Ecto neural progenitor cell (in vitro differentiated cells): ENCODE measurements at regions not wholly inside any gene's neighbourhood (a gene's known extent, or its start where the extent isn't known, plus 50 kb on each side); places are given as distances from the start of the nearest gene placed in this dataset.

Experiments used
- DNase-seq: peaks from one replicate; pipeline ENCODE4 v3.0.0-alpha.2; 2018; ENCODE audit warnings: low spot score

DNA sequence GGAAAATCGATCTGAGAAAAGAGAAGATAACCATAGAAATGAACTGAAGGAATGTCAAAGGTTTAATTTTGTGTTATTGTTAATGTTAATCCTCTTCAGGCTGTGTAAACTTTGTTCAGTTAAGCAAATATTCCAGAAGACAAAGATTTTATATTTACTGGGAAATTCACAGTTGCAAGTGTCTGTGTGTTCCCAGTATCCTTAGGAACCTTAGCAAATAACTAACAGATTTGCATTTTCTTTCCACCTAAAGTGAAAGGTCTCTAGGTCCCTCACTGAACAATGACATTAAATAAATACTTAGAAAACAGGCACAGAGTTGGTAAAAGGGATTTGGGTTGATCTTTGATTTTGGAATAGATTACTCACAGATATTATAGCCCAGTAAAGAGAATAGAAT is 324.7 kb downstream of the C4orf33 start:
- no peak for DNase-seq

DNA sequence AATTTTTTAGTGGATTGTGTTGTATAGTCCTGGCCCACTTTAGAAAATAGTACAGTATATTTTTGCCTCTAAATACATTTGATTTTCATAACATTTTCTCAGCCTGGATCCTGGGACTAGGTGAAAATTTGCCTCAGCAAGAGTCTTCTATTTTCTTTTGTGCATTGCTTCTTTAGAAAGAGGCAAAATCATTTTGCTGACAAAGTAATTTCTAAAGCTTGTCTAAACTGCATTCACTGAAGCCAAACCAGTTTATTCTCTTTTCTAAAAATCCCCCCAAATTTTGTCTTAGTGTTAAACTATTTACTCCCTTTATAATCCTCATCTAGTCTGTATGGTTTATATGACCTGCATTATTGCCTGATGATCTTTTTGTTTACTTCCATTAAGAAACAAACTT is 326.3 kb downstream of the C4orf33 start:
- DNase-seq, result no peak

DNA sequence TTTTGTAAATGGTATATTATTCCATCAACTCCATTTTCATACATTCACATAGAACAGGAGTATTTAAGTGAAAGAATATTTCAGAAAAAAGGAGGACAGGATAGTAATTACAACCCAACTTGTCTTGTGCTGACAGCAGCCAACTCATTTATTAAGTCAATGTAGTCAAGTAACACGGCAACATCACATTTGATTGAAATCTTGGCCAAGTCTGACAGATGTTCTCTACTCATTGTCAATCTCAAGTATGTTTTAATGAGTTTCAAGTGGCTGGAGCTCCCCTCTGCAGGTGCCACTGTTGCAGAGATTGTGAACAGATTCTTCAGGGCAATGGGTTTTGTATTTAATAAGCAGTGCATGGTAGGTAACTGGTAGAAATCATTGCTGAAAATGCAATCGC is 332.5 kb downstream of the C4orf33 start:
- DNase-seq, result no peak

DNA sequence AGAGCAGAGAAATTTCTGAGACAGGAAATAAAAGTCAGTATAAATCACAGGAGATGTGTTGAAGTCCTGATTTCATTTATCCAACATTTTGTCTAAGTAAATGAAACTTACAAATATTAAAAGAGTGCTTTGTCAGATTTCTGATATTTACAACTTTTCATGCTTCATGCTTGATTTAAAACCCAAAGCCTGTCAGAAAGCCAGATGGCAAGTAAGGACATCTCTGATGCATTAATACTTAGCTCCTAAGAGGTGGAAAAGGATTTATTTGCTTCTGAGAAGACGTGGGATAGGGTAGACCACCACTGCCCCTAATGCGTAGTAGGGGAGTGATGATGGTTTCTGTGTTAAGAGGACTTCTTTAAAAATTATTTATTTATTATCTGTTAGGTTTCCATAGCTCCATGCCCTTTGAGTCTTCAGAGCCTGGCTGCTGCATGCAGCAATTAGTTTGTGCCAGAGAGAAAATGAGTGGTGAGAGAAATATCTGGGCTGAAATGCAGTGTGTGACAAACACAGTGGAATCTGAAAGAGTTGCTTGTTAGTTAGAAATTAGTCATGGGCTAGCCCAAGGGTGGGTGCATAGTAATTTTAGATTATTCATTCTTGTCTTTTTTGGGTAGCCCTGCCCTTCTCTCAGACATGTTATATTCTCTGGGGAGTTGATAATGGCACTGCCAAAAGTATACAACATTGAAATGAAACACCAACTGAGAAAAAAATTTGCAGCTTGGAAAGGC is 333.8 kb downstream of the C4orf33 start:
- DNase-seq, result no peak

DNA sequence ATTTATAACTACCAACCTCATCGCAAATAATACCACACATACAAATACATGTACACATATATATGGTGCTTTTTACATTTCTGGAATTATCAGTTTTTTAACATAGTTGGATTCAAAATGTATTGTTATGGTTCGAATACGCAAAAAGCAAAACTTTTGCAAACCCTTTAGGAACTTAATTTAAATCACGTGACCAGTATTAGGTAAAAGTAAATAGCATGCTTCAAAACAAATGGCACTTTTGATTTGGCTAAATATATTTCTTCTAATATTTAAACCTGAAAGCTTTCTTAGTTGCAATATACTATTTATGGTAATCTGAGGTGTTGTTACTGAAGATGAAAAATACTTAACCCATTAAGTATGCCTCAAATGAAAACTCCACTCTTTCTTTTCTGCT is 341.4 kb downstream of the C4orf33 start:
- no peak for DNase-seq

DNA sequence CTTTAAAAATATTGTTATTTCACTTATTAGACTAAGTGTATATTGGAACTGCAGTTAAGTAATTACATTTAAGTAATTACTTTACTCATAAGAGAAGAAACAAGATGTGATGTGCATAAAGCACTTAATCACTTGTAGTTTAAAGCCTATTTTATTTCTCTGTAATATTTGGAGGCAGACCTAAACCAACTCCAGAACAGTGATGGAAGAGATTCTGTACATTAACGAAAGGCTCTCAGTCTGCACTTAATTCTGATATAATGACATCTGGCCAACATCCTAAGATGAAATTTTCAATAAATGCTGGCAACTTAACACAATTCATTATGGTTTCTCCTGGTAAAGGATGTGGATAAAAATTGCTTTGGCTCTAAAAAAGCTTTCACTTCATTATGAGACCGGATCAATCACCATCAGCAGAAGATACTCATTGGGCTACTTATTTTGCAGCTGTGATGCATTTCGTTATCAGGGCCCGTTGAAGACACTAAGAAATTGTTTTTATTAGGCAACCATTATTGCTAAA is 342.6 kb downstream of the C4orf33 start:
- DNase-seq, result no peak

DNA sequence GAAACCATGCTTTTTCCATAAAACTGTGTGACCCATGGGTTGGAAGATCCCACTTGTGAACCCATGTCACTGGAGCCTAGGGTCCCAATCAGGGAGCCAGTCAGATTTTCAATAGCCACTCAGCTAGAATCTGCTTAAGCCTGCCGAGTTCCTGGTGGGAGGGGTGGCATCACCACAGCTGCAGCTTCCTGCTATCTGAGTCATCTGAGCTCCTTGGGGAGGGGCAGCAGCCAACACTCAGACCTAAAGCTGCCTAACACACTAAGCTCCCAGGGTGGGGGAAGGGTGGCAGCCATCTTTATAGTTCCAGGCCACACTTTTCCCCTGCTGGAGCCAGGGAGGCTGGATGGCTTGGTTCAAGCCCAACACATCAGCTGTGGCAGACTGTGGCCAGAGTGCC is 350.1 kb downstream of the C4orf33 start:
- no peak for DNase-seq

DNA sequence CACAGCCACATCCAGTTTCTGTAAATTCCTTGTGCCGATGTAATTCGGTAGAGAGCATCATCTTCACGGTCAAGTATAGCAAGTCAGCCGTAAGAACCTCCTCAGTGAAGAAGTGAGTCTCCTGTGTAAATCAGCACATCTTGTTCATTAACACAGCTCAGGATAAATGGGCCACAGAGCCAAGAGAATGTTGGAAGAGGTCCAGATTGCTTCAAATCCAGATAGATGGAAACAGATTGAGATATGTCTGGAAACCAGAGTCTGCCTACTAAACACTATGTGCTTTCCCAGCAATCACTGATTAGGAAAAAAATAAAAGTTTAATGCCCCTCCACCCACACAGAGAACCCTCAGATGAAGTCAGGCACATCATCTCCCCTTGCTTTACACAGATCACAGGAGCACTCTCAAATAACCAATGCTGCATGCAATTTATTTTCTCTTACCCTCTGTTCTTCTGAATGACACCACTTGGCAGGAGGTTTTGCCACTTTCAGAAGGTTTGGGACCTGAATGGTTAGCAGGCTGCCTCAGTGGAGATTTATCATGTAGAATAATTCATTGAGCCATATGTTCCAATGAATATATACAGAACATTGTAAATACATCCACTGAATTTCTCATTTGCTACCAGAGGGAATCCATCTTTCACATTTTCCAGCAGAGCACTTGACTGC is 357.7 kb downstream of the C4orf33 start:
- DNase-seq, result no peak

DNA sequence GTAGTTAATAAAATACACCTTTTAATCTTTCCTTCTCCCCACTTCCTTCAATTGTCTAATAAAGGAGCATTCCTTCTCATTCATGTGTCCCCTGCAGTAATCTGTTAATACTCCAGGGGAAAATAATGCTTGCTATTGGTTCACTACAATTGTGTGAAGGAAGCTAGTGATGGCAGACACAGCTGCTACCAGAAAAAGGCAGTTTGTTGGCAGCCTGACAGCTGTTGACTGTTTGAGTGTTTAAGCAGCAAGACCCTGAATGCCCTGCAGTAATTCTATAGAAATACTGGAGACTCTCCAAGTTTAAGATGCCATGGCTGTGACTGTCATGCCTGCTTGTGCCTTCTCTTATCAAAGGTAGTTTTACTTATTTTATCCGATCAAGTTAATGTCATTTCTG is 359.5 kb downstream of the C4orf33 start:
- no peak for DNase-seq

DNA sequence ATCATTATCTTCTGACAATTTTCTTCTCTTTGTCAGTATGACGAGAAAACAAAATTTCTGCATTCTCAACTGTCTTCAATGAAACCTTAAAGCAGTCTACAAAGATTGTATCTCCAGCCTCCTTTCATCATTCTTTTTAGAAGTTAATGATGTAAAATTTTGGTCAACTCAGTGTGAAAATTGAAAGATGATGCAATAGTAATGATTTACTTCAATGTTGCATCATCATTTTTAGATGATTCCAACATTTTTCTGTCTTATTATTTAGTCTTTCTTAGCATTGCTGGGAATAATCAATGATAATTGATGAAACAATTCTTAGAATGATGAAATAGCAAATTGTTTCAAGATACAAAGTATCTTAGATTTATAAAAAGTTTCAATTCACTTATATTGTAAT is 372.7 kb downstream of the C4orf33 start:
- DNase-seq, result no peak

DNA sequence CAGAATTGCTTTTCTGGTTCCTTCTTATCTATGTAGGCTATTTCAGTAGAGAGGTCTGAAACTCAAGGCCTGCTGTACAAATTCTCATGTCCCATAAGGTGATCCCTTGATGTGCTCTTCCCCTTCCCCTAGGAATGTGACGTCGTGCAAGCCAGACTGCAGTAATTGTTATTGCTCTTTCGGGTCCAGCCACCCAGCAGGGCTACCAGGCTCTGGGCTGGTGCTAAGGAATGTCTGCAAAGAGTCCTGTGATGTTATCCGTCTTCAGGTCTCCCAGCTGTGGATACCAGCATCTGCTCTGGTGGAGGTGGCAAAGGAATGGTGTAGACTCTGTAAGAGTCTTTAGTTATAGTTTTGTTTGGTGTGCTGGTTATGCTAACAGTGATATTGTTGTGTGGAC is 378.7 kb downstream of the C4orf33 start:
- DNase-seq, result no peak

DNA sequence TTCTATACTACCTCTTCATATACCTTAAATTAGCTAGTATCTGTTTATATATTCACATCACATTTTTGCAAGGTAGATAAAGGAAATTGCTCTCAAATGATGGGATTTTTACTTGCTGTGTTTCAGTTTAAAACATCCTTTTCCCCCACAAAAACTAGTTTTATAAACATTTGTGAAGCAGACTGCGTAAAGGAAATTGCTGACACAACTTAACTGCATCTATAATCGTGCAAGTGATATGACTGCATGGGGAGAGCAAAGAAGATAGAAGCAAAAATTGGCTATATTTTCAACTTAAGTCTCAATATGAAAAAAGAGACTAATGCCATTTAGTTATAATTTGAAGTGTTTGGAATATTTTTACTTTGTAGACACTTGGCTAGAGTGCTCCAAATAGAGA is 385.2 kb downstream of the C4orf33 start:
- no peak for DNase-seq

DNA sequence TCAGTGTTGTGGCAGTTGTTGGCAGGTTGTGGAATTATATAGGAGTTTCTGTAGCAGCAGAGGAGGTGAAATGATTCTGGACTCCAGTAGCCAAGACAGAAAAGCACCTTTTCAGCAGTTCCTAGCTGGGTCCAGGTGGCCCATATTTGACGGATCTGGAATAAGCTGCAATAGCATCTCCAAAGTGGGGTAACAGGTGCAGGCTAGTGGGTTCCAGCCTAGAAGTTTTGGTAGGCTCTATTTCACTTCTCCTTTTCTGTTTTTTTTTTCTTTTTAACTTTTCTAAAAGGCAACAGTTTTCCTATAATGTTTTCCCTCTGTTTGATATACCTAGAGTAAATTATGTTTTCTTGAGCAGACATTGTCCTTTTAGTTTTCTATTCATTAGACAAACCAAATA is 392.5 kb downstream of the C4orf33 start:
- no peak for DNase-seq

DNA sequence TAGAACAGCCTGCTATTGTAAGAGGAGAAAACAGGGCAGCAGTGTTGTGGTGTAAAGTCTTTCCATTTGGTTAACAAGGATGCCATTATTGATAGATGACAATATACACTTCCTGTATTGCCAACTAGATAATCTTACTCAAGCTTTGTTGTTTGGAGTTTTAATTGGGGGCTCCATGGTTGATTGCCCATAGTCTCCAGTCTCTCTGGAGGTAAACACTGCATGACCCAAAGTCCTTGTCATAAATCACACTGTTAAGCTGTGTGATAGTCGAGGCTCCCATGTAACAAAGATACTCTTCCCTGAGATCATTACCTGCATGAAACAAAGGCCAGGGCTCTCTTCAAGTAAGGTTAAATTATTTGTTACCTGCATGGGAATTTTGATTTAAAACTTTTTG is 394.6 kb downstream of the C4orf33 start:
- DNase-seq, result no peak

DNA sequence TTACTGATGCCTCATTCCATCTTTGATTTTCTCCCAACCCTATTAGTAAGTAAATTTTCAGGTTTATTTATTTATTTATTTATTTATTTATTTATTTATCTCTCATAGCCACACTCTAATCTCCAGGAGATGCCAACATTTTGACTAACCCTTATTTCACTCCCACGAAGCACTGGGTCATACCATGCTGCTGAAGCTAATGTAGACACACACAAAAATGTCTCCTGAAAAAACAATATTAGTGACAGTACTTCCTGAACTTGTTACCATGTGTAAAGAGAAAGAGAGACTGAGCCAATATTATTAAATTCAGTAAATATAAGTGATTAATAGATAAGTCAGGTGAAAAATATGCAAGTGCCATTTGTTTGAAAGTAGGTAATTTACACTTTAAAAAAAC is 402.7 kb downstream of the C4orf33 start:
- DNase-seq, result no peak

DNA sequence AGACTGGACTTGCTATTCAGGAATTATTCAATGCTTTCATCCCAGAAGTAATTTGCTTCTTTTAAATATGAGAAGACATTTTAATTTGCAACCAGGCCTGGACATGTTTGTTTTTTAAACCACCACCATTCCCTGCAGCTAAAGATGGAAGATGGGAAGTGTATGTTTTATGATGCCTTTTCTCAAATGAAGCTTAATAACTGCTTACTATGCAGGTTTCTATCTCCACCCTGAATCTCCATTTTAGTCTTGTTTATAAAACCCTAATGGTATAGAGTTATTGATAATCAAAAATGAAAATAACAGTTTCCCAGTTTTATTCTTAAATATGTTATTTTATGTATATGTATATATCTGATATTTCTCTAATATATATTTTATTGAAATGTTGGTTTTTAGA is 418.9 kb downstream of the C4orf33 start:
- DNase-seq, result no peak

DNA sequence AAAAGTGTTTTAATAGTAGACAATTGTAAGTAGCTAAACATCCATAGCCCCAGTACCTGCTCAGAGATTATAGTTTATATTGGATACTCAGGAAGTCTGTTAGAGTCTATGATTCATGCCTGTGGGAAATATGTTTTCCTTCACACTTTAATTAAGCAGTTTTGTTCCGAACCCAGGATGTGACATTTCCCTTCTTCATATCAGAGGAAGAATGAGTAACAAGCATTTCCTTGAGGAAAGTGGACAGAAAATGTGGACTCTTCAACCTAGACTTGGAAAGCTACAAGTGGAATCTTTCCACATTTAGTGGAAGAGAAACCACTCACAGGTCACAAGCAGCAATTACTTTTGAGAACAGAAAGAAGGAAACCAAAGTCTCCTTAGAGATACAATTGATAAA is 419.4 kb downstream of the C4orf33 start:
- DNase-seq, result no peak

DNA sequence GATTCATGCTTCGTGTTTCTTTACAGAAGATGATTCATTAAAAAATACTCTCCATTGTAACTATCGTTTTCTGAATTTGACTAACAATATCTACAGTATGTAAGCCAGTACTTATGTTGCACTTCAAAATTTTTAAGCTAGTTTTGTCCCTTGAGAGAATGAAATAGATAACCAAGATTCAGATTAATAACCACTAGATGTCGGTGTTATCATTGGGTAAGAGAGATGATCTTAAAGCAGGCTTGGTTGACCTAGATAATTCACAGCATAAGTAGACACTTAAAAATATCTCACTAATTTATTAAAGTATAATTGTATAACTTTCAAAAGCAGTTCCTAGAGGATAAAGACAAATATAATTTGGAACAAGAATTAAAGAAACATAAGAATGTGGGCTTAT is 430.9 kb downstream of the C4orf33 start:
- no peak for DNase-seq

DNA sequence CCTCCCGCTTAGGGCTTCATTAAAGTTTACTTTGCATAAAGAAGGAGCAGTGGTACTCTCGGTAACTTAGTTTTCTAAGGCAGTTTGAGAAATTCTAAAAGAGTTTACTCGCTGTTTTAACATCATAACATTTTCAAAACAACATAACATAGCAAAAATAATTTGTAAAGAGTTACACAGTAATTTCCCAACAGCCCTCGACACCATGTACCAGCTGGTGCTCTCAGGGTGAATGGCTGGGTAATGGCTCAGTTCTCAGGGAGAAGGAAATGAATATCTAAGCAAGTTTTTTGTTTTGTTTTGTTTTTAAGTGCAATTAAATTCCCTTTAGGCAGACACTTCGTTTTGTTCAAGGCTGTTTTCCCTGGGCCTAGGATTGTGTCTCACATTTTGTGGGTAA is 435.3 kb downstream of the C4orf33 start:
- no peak for DNase-seq

DNA sequence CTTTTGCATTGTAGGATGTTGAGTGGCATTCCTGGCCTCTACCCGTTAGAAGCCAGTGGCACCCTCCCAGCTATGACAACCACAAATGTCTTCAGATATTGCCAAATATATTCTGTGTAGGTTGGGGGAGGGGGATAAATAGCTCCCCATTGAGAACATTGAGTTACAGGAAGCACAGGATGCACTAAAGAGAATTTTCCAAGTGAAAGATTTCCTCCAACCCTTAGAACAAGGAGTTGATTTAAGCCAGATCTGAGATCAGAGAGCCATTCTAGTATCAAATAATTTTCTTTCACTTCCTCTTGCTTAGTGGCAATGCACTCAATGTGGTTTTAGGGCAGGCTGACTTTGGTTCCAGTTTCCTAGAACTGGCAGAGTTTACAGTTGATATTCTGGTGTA is 436.6 kb downstream of the C4orf33 start:
- no peak for DNase-seq

DNA sequence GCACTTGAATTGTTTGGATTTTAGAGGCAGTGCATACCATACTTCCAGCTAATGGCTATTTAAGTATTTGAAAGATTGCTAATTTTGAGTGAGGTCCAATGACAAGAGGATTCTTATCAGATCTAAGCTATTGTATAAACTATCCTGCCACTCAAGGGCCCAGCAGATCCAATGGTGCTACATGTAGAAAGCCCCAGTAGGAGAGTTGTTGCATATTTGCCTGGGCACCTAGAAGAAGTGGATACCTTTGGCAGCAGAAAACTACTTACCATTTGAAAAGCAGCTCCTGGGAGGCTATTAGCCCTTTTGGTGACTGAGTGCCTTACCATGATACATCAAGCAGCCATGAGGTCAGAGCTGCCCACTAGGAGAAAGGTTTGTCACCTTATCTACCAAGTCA is 447.3 kb downstream of the C4orf33 start:
- no peak for DNase-seq

DNA sequence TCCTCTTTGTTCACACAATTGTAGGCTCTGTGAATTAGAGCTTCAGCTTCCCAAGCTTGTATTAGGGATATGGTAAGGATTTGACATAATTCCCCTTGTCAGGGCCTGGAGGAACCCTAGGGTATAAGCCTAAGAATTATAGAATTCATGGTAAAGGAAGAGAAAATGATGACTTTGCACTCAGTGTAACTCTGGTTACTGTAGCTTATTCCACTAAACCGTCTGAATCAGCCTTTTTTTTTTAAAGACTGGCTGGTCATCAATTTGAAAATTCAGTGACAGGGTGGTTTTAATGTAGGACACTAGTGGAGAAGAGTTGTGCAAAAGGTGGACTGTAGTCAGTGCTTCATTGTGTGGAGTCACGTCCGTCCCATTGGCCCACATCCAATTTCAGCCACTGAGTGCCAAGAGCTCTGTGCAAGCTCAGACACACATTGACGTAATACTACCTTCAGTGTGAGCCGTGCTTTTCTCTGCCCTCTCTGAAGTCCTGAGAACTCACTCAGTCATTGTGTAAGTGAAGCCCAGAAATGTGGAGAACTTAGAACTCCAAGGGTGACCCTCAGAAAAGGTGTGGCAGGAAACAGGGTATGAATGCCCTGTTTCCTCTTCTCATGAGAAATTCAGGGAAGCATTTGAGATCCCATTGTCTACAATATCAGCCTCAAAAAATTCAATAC is 449.8 kb downstream of the C4orf33 start:
- DNase-seq, result no peak

DNA sequence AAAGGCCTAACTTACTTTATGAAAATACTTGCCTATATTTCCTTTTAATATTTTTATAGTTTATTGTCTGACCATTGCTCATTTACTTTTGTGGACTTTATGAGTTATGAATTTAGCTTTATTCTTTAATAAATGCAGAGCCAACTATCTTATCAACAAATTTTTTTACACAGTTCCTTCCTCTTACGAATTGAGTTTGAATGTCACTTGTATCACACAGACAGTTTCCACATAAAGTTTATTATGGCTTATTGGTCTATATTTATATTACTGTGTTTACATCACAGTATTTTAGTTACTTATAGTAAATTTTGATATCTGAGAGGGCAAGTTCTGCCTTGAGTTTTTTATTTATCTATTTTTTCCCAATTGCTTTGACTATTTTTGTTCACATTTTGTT is 450.6 kb downstream of the C4orf33 start:
- no peak for DNase-seq
